HUES48 (cell line): ENCODE measurements at regions not wholly inside any gene's neighbourhood (a gene's known extent, or its start where the extent isn't known, plus 50 kb on each side); places are given as distances from the start of the nearest gene placed in this dataset.

Experiments used
- H3K27ac ChIP-seq: one replicate; pipeline ENCODE4 v1.7.0; 2013; ENCODE audit warnings: low read depth, low read length, inconsistent platforms
- H3K27me3 ChIP-seq: 2 replicates; pipeline ENCODE4 v1.6.1; 2013; ENCODE audit warnings: mild to moderate bottlenecking, low read length; ENCODE audit not compliant: control insufficient read depth, insufficient read depth
- H3K36me3 ChIP-seq: 2 replicates; pipeline ENCODE4 v1.6.1; 2013; ENCODE audit warnings: low read length; ENCODE audit not compliant: control insufficient read depth, insufficient read depth
- H3K4me1 ChIP-seq: 2 replicates; pipeline ENCODE4 v1.6.1; 2013; ENCODE audit warnings: mild to moderate bottlenecking, low read length; ENCODE audit not compliant: control insufficient read depth, insufficient read depth
- H3K4me3 ChIP-seq: 2 replicates; pipeline ENCODE4 v1.5.1; 2013; ENCODE audit warnings: mild to moderate bottlenecking, low read depth, low read length
- H3K9ac ChIP-seq: 2 replicates; pipeline ENCODE4 v1.6.1; 2013; ENCODE audit warnings: mild to moderate bottlenecking, low read depth, low read length, moderate library complexity
- H3K9me3 ChIP-seq: 2 replicates; pipeline ENCODE4 v1.6.1; 2013; ENCODE audit warnings: low read length; ENCODE audit not compliant: control insufficient read depth, insufficient read depth

DNA sequence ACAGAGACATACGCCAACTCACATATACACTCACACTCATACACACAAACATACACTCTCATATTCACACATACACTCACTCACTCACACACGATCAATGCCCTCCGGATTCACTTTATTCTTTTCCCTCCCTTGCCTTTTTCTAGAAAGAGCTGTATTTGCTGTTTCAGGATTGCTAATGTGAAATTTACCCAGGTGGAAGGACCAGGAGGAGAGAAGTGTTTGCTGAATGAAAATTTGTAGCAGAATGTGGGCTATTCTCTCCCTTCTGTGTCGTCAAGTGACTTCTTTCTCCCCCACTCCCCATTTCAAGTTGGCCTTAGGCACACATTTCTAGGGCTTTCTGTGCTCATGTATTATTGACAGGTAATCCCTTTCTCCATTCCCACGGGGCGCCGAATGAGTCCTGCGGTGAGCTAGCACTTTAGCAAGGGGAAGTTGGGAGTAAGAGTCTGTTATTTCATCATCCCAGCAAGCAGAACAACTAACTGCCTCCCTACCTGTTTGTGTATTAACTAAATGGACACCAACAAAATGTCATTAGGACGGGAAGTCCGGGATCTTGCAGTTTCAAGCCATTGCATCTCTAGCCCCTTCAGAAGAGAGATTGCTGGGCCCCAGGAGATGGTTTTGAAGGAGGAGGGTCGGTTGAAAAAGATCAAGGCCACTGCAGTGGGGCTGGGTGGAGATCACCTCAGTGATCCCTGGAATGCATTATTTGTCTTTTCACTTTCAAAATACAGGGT is 97.1 kb upstream of the TAF11L2 start:
- Histone ChIP-seq H3K9me3 (no peaks in the 10 kb centered on the region), H3K4me1 (peaks cover 59% of the 10 kb centered on the region), H3K27me3 (peaks cover 11% of the 10 kb centered on the region), H3K27ac (peak overlapping the region; percentile 93), H3K4me3 (peak overlapping the region; percentile 42), H3K36me3 (no peaks in the 10 kb centered on the region), H3K9ac (peak overlapping the region; percentile 17)

DNA sequence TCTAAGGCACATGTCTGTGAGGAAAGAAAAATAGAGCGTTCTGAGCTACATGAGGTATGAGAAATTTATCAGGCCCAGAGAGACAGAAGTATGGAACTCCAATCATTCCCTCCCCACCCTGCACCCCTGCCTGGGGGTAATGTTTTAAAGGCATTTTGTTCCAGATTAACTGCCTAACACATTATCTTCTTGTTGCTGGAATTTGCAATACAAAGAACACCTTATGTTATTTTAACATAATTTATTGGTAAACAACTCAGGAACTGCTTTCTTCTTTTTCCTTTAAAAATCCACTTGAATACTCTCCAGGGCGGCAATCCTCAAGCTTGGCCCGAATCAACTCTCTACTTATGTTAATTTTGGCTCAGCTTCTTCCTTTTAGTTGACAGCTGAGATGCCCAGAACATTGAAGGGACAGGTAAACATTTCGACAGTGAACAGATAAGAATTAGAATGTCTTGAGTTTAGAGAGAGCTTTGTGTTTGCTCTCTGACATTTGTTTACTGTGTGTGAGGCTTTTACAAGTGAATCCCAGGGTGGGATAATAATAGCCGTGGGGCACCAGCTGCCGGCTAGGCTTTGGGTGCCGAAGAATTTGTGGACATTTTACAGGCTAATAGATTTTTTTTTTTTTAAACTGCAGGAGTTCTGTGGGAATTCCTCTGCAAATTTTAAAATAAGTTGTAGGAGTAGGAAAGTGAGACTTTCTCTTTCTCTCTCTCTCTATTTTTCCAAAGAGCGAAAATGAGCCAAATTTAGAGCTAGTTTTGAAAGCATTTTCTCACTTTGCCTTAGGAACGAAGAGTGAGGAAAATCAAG is 96.4 kb upstream of the TAF11L2 start:
- peak overlapping the region; percentile 17 for H3K9ac ChIP-seq
- H3K27ac ChIP-seq = peak overlapping the region; percentile 93
- H3K36me3 ChIP-seq = no peaks in the 10 kb centered on the region
- peaks cover 59% of the 10 kb centered on the region for H3K4me1 ChIP-seq
- H3K4me3 ChIP-seq = peak overlapping the region; percentile 50
- H3K27me3 ChIP-seq = peaks cover 11% of the 10 kb centered on the region
- H3K9me3 ChIP-seq = no peaks in the 10 kb centered on the region

DNA sequence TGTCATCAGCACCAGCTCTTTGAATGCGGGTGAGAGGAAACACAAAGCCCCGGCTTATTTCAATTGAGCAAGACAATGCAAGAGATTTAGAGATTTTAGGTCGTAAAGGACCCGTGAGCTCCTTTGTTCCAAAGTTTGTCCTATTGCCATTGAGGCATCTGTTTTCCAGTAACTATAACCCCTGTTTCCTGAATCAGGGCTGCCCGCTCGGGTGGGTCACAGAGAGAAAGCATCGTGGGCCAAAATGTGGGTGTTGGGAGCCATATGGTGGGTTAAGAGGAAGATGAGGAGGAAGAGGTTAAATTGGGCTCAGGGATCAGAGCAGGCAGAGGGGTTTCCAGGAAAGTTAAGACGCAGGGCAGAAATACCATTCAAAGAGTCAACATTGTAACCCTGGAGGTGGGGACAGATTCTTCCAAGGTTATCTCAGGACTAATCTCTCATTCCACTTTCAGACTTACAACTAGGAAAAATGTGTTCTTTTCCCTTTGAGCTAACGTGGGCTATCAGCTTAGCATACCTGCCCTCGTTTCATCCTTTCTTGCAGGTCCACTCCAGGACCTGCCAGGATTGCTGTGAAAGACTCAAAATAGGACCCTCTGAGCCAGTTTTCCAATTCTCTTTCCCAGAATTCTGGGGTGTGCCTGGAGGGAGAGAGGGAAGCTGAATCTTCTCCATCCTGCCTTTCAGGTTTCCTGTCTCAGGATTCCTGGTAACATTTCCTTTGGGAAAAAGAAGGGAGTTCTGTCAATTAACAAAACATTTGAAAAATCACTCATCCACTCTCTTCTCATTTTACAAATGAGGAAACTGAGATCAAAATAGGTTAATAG is 95.5 kb upstream of the TAF11L2 start:
- H3K27me3 ChIP-seq = peaks cover 11% of the 10 kb centered on the region
- H3K4me1 ChIP-seq = peaks cover 59% of the 10 kb centered on the region
- H3K4me3 ChIP-seq = peak overlapping the region; percentile 50
- H3K36me3 ChIP-seq = no peaks in the 10 kb centered on the region
- no peaks in the 10 kb centered on the region for H3K9me3 ChIP-seq
- H3K27ac ChIP-seq = peak overlapping the region; percentile 93
- peak overlapping the region; percentile 14 for H3K9ac ChIP-seq

DNA sequence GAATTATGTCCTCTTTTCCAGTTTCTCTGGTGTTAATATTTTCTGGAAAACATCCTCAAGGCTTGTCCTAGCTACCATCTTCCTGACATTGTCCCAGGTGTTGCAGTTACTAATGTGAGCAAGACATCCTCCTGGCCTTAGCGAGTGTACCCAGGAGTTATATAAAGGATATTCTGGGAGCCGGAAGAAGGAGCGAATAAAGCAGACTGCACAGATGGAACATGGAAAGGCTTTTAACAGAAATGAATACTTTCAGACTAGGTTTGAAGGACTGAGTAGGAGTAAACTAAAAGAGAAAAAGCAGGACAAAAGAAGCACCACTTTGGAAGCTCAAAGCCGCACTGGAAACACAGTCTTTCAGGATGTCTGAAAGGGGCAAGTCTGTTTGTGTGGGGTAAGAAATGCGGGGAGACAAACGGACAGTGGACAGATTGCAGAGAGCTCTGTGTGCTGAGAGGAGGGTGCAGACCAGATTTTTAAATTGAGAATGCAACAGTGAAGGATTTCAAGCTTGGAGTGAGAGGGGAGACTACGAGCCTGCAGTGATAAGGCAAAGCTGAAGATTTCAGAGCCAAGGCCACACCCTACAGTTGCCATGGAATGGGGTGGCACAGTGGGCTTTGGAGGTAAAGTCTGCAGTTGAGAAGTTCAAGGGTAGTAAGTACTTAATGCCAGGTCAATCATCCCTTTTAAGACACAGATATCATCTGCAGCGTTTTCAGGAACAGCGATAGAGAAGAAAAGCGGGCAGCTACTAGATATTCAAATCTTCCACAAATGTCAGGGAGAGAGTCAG is 94.1 kb upstream of the TAF11L2 start:
- no peak overlapping the region for H3K4me3 ChIP-seq
- no peak overlapping the region for H3K27ac ChIP-seq
- H3K9ac ChIP-seq = no peak overlapping the region; the same call in 1 of the 2 replicates
- no peaks in the 10 kb centered on the region for H3K9me3 ChIP-seq
- no peaks in the 10 kb centered on the region for H3K36me3 ChIP-seq
- peaks cover 53% of the 10 kb centered on the region for H3K4me1 ChIP-seq
- H3K27me3 ChIP-seq = peaks cover 11% of the 10 kb centered on the region

DNA sequence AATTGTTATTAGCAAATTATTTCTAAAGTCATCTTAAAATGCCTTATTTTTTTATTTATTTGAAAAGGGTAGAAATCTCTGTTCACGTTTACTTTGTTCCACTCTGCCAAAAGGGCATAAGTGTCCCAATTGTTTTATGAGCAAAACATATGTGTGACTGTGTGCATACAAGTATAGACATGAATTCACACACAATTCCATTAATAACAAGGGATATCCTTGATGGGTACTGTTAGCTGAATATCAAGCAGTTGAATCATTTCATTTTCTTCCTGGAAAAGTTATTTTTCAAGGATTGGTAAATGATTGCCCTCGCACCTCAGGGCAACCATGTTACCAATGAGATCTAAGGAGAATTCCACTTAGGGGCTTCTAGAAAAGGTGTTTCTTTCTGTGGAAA is 92.1 kb upstream of the TAF11L2 start:
- Histone ChIP-seq H3K27me3 (peaks cover 11% of the 10 kb centered on the region), H3K36me3 (no peaks in the 10 kb centered on the region), H3K4me3 (no peak overlapping the region), H3K4me1 (peaks cover 34% of the 10 kb centered on the region), H3K9ac (no peak overlapping the region), H3K27ac (no peak overlapping the region), H3K9me3 (no peaks in the 10 kb centered on the region)

DNA sequence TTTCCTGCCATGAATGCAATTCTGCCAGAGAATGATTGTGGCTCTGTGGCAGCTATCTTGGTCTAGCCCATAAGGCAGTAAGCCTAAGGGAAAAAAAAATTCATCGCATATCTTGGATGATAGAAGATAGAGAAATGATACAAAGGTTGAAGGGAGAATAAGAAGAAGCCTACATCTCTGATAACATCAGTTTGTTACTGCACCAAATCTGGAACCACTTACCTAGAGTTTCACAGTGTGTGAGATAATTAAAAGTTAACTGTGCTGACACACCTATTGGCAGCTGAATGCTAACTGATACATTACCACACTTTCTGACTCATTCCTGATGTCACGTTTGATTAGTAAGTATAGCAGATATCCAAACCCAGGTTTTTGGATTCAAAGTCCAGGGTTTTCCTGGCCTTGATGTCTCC is 91.6 kb upstream of the TAF11L2 start:
- no peak overlapping the region for H3K9ac ChIP-seq
- no peak overlapping the region for H3K4me3 ChIP-seq
- H3K36me3 ChIP-seq = no peaks in the 10 kb centered on the region
- H3K4me1 ChIP-seq = peaks cover 30% of the 10 kb centered on the region
- no peaks in the 10 kb centered on the region for H3K9me3 ChIP-seq
- H3K27ac ChIP-seq = no peak overlapping the region
- peaks cover 11% of the 10 kb centered on the region for H3K27me3 ChIP-seq

DNA sequence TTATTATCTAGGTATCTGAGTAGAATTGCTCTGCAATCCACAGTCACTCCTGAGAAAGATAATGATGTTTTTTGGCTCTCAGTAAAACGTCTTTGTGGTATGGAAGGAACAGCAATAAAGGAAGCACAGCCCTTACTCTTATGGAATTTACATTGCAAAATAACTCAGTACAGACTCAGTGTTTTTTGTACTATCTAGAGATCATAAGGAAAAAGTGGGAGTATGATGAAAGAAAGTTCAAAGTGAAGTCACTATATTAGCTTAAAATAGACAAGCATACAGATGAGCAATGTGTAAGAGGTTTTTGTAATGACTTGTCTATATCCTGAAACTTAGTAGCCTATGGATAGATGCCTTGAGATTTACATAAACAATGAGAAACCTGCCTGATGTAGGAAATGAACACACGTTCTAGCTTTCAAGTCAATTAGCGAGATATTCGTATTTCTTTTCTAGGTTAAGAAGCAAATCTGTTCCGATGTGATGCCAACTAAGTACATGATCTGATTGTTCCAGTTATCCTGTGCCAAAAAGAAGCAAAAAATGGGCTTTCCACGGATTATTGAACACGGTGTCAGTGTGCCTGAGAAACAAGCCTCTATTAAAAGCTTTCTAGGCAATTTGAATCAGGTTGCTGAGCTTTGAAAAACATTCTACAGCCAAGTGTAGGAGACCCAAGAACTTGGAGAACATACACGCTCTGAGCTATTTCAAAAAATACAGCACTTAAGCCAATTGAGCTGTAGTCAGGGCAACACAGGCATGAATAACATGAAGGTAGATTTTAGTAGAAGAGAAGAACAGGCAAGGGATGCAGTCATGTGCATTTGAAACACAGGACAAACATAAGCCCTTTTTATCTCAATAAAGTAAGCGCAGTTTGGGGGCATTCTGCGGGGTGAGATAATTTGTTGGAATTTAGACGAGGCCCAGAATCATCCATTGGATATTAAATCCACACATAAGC is 86.3 kb upstream of the TAF11L2 start:
- no peaks in the 10 kb centered on the region for H3K9me3 ChIP-seq
- H3K4me3 ChIP-seq = no peak overlapping the region
- H3K36me3 ChIP-seq = no peaks in the 10 kb centered on the region
- no peaks in the 10 kb centered on the region for H3K27me3 ChIP-seq
- H3K4me1 ChIP-seq = peaks cover 14% of the 10 kb centered on the region
- no peak overlapping the region for H3K9ac ChIP-seq
- H3K27ac ChIP-seq = no peak overlapping the region

DNA sequence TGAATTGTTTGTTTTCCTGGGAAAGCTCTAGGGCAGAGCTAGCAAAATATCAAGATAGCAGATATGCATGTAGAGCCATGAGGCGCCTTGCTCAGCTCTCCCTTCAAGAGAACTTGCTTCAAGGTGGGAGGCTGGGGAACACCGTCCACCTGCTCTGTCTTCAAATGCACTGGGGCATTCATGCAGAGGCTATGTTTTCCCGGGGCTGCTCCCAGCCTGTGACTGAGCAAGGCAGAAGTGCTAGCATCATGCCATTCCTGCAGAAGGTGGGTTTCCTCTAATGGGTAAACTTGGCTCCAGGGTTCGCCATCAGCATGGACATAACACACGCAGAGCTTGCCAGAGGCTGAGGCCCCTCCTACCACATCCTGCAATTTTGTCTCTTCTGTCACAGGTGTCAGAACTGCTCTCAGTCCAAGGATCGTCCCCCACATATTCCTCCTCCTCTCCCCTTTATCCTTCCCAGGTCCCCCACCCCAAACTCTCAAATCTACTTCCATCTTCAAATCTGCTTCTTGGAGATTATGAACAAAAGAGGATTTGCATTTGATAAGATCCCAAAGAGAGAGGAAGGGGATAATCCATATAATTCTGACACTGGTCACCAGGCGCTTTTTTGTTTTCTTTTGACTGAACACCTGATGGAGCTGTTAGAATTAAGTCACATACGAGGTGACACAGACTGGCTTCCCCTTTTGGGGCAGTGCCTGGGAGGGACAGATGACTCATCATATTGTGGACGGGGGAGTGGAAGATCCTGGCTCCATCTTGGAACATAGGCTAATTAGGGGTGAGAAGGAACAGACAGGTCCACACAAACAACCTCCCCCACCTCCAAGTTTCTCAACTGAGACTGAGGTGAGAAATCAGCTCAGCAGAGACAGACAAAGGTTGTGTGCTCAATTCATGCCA is 85.0 kb upstream of the TAF11L2 start:
- no peaks in the 10 kb centered on the region for H3K9me3 ChIP-seq
- H3K4me1 ChIP-seq = peaks cover 14% of the 10 kb centered on the region
- H3K9ac ChIP-seq = no peak overlapping the region
- H3K27ac ChIP-seq = no peak overlapping the region
- no peaks in the 10 kb centered on the region for H3K27me3 ChIP-seq
- H3K4me3 ChIP-seq = no peak overlapping the region
- no peaks in the 10 kb centered on the region for H3K36me3 ChIP-seq

DNA sequence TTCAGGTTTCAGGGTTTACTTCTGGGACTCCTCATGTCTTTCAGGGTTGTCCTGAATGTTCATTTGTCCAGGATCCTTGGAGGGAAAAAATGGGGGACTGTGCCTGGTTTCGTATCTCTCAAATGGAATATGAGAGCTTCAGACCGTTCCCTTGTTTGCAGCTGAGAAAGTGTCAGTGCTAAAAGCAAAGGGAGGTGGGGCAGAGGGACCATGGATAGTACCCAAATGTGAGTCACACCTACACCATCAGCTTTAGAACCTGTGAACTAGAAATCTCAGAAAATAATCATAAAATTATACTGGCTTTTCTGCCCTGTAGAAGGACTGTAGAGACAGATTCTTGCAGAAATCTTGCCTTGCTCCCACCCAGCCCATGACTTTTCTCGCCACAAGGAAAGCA is 84.3 kb upstream of the TAF11L2 start:
- no peak overlapping the region for H3K27ac ChIP-seq
- no peak overlapping the region for H3K4me3 ChIP-seq
- no peak overlapping the region for H3K9ac ChIP-seq
- H3K4me1 ChIP-seq = peaks cover 14% of the 10 kb centered on the region
- no peaks in the 10 kb centered on the region for H3K36me3 ChIP-seq
- H3K9me3 ChIP-seq = no peaks in the 10 kb centered on the region
- H3K27me3 ChIP-seq = no peaks in the 10 kb centered on the region
